ENCODE measurements at regions not wholly inside any gene's neighbourhood (a gene's known extent, or its start where the extent isn't known, plus 50 kb on each side); places are given as distances from the start of the nearest gene placed in this dataset.
"Not testable (repeated sequence)": the region's sequence is repeated elsewhere in the genome, so short reads cannot be mapped to it uniquely, and the experiment has no call there.

DNA sequence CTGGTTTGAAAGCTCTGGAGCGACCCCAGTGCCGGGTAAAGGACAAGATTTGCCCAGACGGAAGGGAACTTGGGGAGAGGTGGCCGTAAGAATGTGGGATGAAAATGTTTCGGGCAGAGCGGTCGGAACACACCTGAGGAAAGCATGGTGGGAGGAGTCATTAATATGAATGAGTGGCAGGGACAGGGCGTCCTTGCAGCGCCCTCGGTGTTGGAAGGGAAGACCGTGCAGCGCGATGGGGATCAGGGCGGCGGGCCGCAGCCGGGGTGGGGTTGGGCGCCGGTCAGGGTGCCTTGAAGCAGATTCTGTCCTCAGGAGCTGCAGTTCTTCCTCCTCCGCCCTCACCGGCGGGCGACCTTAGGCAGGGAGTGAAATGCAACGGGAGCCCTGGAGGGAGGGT is 1548.1 kb downstream of the SPATA31A7 start:
- TF ChIP-seq, protein P1, sequence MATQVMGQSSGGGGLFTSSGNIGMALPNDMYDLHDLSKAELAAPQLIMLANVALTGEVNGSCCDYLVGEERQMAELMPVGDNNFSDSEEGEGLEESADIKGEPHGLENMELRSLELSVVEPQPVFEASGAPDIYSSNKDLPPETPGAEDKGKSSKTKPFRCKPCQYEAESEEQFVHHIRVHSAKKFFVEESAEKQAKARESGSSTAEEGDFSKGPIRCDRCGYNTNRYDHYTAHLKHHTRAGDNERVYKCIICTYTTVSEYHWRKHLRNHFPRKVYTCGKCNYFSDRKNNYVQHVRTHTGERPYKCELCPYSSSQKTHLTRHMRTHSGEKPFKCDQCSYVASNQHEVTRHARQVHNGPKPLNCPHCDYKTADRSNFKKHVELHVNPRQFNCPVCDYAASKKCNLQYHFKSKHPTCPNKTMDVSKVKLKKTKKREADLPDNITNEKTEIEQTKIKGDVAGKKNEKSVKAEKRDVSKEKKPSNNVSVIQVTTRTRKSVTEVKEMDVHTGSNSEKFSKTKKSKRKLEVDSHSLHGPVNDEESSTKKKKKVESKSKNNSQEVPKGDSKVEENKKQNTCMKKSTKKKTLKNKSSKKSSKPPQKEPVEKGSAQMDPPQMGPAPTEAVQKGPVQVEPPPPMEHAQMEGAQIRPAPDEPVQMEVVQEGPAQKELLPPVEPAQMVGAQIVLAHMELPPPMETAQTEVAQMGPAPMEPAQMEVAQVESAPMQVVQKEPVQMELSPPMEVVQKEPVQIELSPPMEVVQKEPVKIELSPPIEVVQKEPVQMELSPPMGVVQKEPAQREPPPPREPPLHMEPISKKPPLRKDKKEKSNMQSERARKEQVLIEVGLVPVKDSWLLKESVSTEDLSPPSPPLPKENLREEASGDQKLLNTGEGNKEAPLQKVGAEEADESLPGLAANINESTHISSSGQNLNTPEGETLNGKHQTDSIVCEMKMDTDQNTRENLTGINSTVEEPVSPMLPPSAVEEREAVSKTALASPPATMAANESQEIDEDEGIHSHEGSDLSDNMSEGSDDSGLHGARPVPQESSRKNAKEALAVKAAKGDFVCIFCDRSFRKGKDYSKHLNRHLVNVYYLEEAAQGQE (IDR thresholded peaks at IDR 0.05; ENCODE audit: unreplicated experiment), result not testable (repeated sequence)
- not testable (repeated sequence) for TF ChIP-seq CREB1 (CRISPR knock-in tag; IDR thresholded peaks at IDR 0.05; ENCODE audit: low read depth); EZH2 (IDR thresholded peaks at IDR 0.05; ENCODE audit: low read depth, unreplicated experiment); POLR2AphosphoS5 (IDR thresholded peaks at IDR 0.05; ENCODE audit: low read depth)
- TF ChIP-seq, protein P2, sequence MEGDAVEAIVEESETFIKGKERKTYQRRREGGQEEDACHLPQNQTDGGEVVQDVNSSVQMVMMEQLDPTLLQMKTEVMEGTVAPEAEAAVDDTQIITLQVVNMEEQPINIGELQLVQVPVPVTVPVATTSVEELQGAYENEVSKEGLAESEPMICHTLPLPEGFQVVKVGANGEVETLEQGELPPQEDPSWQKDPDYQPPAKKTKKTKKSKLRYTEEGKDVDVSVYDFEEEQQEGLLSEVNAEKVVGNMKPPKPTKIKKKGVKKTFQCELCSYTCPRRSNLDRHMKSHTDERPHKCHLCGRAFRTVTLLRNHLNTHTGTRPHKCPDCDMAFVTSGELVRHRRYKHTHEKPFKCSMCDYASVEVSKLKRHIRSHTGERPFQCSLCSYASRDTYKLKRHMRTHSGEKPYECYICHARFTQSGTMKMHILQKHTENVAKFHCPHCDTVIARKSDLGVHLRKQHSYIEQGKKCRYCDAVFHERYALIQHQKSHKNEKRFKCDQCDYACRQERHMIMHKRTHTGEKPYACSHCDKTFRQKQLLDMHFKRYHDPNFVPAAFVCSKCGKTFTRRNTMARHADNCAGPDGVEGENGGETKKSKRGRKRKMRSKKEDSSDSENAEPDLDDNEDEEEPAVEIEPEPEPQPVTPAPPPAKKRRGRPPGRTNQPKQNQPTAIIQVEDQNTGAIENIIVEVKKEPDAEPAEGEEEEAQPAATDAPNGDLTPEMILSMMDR (conservative IDR thresholded peaks at IDR 0.05; ENCODE audit: low read depth in 2 of 2), result not testable (repeated sequence)
